K562 (cell line): ENCODE measurements at regions not wholly inside any gene's neighbourhood (a gene's known extent, or its start where the extent isn't known, plus 50 kb on each side); places are given as distances from the start of the nearest gene placed in this dataset.

Experiments
- CREM ChIP-seq: IDR thresholded peaks from 2 replicates; pipeline ENCODE4 v1.6.1; 2014; ENCODE audit warnings: antibody characterized with exemption, low read depth
- CTCF ChIP-seq, 3 experiments: IDR thresholded peaks in 2 of 3; conservative IDR thresholded peaks in 1 of 3; 2 replicates each; pipeline ENCODE4 v1.5.1; 2011 to 2012; ENCODE audit warnings: low read length in 3 of 3, mild to moderate bottlenecking in 3 of 3, control low read depth in 2 of 3, improper control_type of control experiment in 1 of 3, inconsistent platforms in 1 of 3, low read depth in 1 of 3, mixed read lengths in 1 of 3, moderate library complexity in 1 of 3; ENCODE audit not compliant: insufficient read depth in 2 of 3
- ID3 ChIP-seq, 2 experiments: fragments of 250-450 bp in 1 of 2; fragments of 450-650 bp in 1 of 2; sonication (Bioruptor Pico) in 1 of 2; IDR thresholded peaks; 2 replicates each; pipeline versions ENCODE4 v1.6.1 to v1.8.0; 2016 to 2021; ENCODE audit warnings: mild to moderate bottlenecking in 2 of 2, moderate library complexity in 2 of 2, missing compliant biosample characterization in 1 of 2, missing genetic modification characterization in 1 of 2
- KAT2B ChIP-seq: IDR thresholded peaks from one replicate; pipeline ENCODE4 v1.6.1; 2012; ENCODE audit warnings: low read depth, mild to moderate bottlenecking, control low read depth, inconsistent platforms, low read length, moderate library complexity
- MEF2A ChIP-seq: IDR thresholded peaks from 2 replicates; pipeline ENCODE4 v1.6.1; 2011; ENCODE audit warnings: low read depth, mild to moderate bottlenecking, low read length, moderate library complexity; ENCODE audit not compliant: control insufficient read depth
- NFE2L1 ChIP-seq: fragments of 450-650 bp; IDR thresholded peaks from 2 replicates; pipeline ENCODE4 v1.6.1; 2016; ENCODE audit warnings: missing genetic modification characterization, low read depth, mild to moderate bottlenecking, missing compliant biosample characterization, moderate library complexity, borderline replicate concordance
- POLR2AphosphoS5 ChIP-seq: IDR thresholded peaks from 2 replicates; pipeline ENCODE4 v1.6.1; 2011; ENCODE audit warnings: mild to moderate bottlenecking, low read depth, low read length, moderate library complexity; ENCODE audit not compliant: control insufficient read depth, insufficient read depth
- REST ChIP-seq, 2 experiments: fragments of 450-650 bp; formaldehyde crosslinking in 1 of 2; IDR thresholded peaks; 2 replicates each; pipeline versions ENCODE4 v1.4.0 to v1.6.1; 2014 to 2020; ENCODE audit warnings: mild to moderate bottlenecking in 2 of 2, borderline replicate concordance in 1 of 2, low read depth in 1 of 2
- RUNX1 ChIP-seq: sonication (generic); IDR thresholded peaks from 2 replicates; pipeline ENCODE4 v1.6.1; 2016; ENCODE audit warnings: antibody characterized with exemption, low read depth
- STAG1 ChIP-seq: sonication (generic); formaldehyde crosslinking; IDR thresholded peaks from 2 replicates; pipeline ENCODE4 v1.5.0; 2020; ENCODE audit warnings: missing genetic modification reagents, borderline replicate concordance
- TEAD4 ChIP-seq, 2 experiments: sonication (generic) in 1 of 2; formaldehyde crosslinking in 1 of 2; IDR thresholded peaks; 2 replicates each; pipeline versions ENCODE4 v1.6.1 to v1.8.0; 2012 to 2022; ENCODE audit warnings: borderline replicate concordance in 1 of 2, inconsistent platforms in 1 of 2, low read length in 1 of 2, mild to moderate bottlenecking in 1 of 2, missing genetic modification reagents in 1 of 2
- TRIM24 ChIP-seq, 2 experiments: fragments of 450-650 bp; IDR thresholded peaks; 2 replicates each; pipeline ENCODE4 v1.6.1; 2016
- TRIM28 ChIP-seq: fragments of 450-650 bp; IDR thresholded peaks from 2 replicates; pipeline ENCODE4 v1.6.1; 2017
- XRCC5 ChIP-seq: fragments of 200-400 bp; formaldehyde crosslinking; IDR thresholded peaks from 2 replicates; pipeline ENCODE4 v1.6.1; 2017; ENCODE audit warnings: low read depth, mild to moderate bottlenecking, low read length
- ZNF24 ChIP-seq: fragments of 450-650 bp; IDR thresholded peaks from 2 replicates; pipeline ENCODE4 v1.6.1; 2016
- ZNF408 ChIP-seq: fragments of 250-450 bp; sonication (Bioruptor Pico); IDR thresholded peaks from 2 replicates; pipeline ENCODE4 v1.4.0; 2020; ENCODE audit warnings: low read depth, mild to moderate bottlenecking, moderate library complexity
- ZNF696 ChIP-seq: fragments of 250-450 bp; sonication (Bioruptor Pico); conservative IDR thresholded peaks from 2 replicates; pipeline ENCODE4 v1.4.0; 2020; ENCODE audit warnings: mild to moderate bottlenecking, moderate library complexity

GRCh38 chr11:36746886-36747710 is 149.1 kb upstream of the RAG2 start (continued):
- TF ChIP-seq ZNF696 = no peak
- TF ChIP-seq MEF2A = no peak
- TF ChIP-seq ZNF408 = no peak
- TF ChIP-seq CTCF (IDR thresholded peaks at IDR 0.05 in 2 of 3, conservative IDR thresholded peaks at IDR 0.05 in 1 of 3; ENCODE audit: insufficient read depth in 2 of 3, low read depth in 1 of 3, low read length in 3 of 3) = peak; percentile 99 to 100 (median 99)
- no peak for TF ChIP-seq TRIM28
- TF ChIP-seq ID3 (CRISPR knock-in tag; IDR thresholded peaks at IDR 0.05) = no peak
- no peak for TF ChIP-seq ID3 (tag; IDR thresholded peaks at IDR 0.05)
- TF ChIP-seq STAG1 (CRISPR knock-in tag) = peak; percentile 65; the same call in 1 of the 2 replicates
- no peak for TF ChIP-seq NFE2L1 (tag)
- peak; percentile 17; the same call in 1 of the 2 replicates for TF ChIP-seq TEAD4 (IDR thresholded peaks at IDR 0.05; ENCODE audit: low read length)
- TF ChIP-seq TEAD4 (CRISPR knock-in tag; IDR thresholded peaks at IDR 0.05; ENCODE audit: borderline replicate concordance) = no peak
- TF ChIP-seq XRCC5 = no peak
- no peak for TF ChIP-seq TRIM24 (IDR thresholded peaks at IDR 0.05)
- TF ChIP-seq REST (IDR thresholded peaks at IDR 0.05; ENCODE audit: borderline replicate concordance) = peak; percentile 71
- TF ChIP-seq REST (CRISPR knock-in tag; IDR thresholded peaks at IDR 0.05; ENCODE audit: low read depth) = no peak
- peak; percentile 32 for TF ChIP-seq CREM
- no peak for TF ChIP-seq KAT2B
- no peak for TF ChIP-seq RUNX1
- TF ChIP-seq POLR2AphosphoS5 = no peak
- no peak for TF ChIP-seq ZNF24
